Thyroid gland (tissue), 4 donors: ENCODE measurements at regions not wholly inside any gene's neighbourhood (a gene's known extent, or its start where the extent isn't known, plus 50 kb on each side); places are given as distances from the start of the nearest gene placed in this dataset.

Source experiments
- DNase-seq, 2 donors: peaks; one replicate each; pipeline ENCODE4 v3.0.0-alpha.2; 2019
- H3K27ac ChIP-seq, 3 donors: fragments of 200-600 bp; sonication (generic); 1 replicate in 2 of 3; 2 replicates in 1 of 3; pipeline ENCODE4 v1.5.1; 2016 to 2019; ENCODE audit warnings: mild to moderate bottlenecking in 1 of 3, moderate library complexity in 1 of 3
- H3K27me3 ChIP-seq: fragments of 200-600 bp; sonication (generic); one replicate; pipeline ENCODE4 v1.5.1; 2019
- H3K36me3 ChIP-seq, 2 donors: fragments of 200-600 bp; sonication (generic); one replicate each; pipeline ENCODE4 v1.5.1; 2016 to 2019
- H3K4me1 ChIP-seq, 2 donors: fragments of 200-600 bp; sonication (generic); one replicate each; pipeline ENCODE4 v1.5.1; 2017 to 2019
- H3K4me3 ChIP-seq, 3 donors: fragments of 200-600 bp; sonication (generic); replicated peaks in 1 of 3; 1 replicate in 2 of 3; 2 replicates in 1 of 3; pipeline ENCODE4 v1.5.1; 2016; ENCODE audit warnings: mild to moderate bottlenecking in 1 of 3
- H3K9me3 ChIP-seq: fragments of 200-600 bp; sonication (generic); one replicate; pipeline ENCODE4 v1.5.1; 2017
- CTCF ChIP-seq, 6 experiments: fragments of 200-600 bp in 3 of 6; fragments of 450-650 bp in 3 of 6; sonication (generic) in 3 of 6; IDR thresholded peaks; one replicate each; pipeline ENCODE4 v1.5.1; 2016 to 2019; ENCODE audit warnings: antibody characterized with exemption in 6 of 6, mild to moderate bottlenecking in 2 of 6, inconsistent platforms in 1 of 6, moderate library complexity in 1 of 6
- POLR2A ChIP-seq, 2 donors: fragments of 450-650 bp; IDR thresholded peaks; one replicate each; pipeline ENCODE4 v1.6.1; 2017; ENCODE audit warnings: antibody characterized with exemption in 2 of 2, mild to moderate bottlenecking in 2 of 2, moderate library complexity in 1 of 2
- WGBS, 2 donors: methylation state at CpG; one replicate each; pipeline ENCODE4 v1.1.5; 2017; 5-methylcytosine and 5-hydroxymethylcytosine counted together
- intact Hi-C: fragments of 100-400 bp; cut with DNase I; formaldehyde crosslinking; loops from one replicate; pipeline ENCODE4 v1.15.1; 2023

GRCh38 chr12:67067453-67068203, 201.5 kb upstream of the CAND1 start:
- intact Hi-C loops, result no loop called here
- DNase-seq, result no peak

GRCh38 chr12:67068204-67068731, 200.9 kb upstream of the CAND1 start:
- intact Hi-C loops, result no loop called here
- Histone ChIP-seq H3K27ac (peak overlapping the region in 1 of 3 donors; percentile 81), H3K4me3 (peak overlapping the region in 2 of 3 donors; percentile 53 to 62), H3K36me3 (no peaks in the 10 kb centered on the region), H3K27me3 (no peaks in the 10 kb centered on the region), H3K4me1 (peaks cover 8 to 10% of the 10 kb centered on the region in 2 donors), H3K9me3 (no peaks in the 10 kb centered on the region)
- WGBS, 2 donors, result 1 to 3% methylated on average over 17 to 20 of the region's 20 CpGs
- DNase-seq, result peak in 1 of 2 donors; percentile 15
- TF ChIP-seq CTCF (IDR thresholded peaks at IDR 0.05), result no peak
- TF ChIP-seq POLR2A (IDR thresholded peaks at IDR 0.05), result no peak

More at GRCh38 chr12:67067453-67068203, 201.5 kb upstream of the CAND1 start:
- no peak overlapping the region for H3K27ac ChIP-seq
- TF ChIP-seq POLR2A (IDR thresholded peaks at IDR 0.05) (no peak), CTCF (IDR thresholded peaks at IDR 0.05) (peak in 1 of 6 experiments; percentile 7)
- no peaks in the 10 kb centered on the region for H3K9me3 ChIP-seq
- peaks cover 8 to 10% of the 10 kb centered on the region in 2 donors for H3K4me1 ChIP-seq
- no peaks in the 10 kb centered on the region for H3K27me3 ChIP-seq
- no peaks in the 10 kb centered on the region for H3K36me3 ChIP-seq
- WGBS, 2 donors, result 35 to 38% methylated on average over 12 of the region's 12 CpGs
- peak overlapping the region in 2 of 3 donors; percentile 53 to 62 for H3K4me3 ChIP-seq

GRCh38 chr12:67068761-67069450, 200.3 kb upstream of the CAND1 start:
- H3K27me3 ChIP-seq, result no peaks in the 10 kb centered on the region
- peak; percentile 68 to 69 for DNase-seq
- peaks cover 8 to 10% of the 10 kb centered on the region in 2 donors for H3K4me1 ChIP-seq
- H3K36me3 ChIP-seq, result no peaks in the 10 kb centered on the region
- 0% methylated on average over 22 of the region's 81 CpGs; no CpG with 5 or more reads in 1 of the 2 donors for WGBS, 2 donors
- TF ChIP-seq POLR2A (IDR thresholded peaks at IDR 0.05), result no peak
- TF ChIP-seq CTCF (IDR thresholded peaks at IDR 0.05), result peak in 1 of 6 experiments; percentile 6
- peak overlapping the region; percentile 66 to 81 (median 76) for H3K27ac ChIP-seq
- intact Hi-C loops, result no loop called here
- H3K4me3 ChIP-seq, result peak overlapping the region in 2 of 3 donors; percentile 53 to 62
- no peaks in the 10 kb centered on the region for H3K9me3 ChIP-seq

- intact Hi-C loops, result no loop called here
- peak overlapping the region in 2 of 3 donors; percentile 51 to 53 for H3K4me3 ChIP-seq
- 5% methylated on average over 12 to 16 of the region's 68 CpGs for WGBS, 2 donors
- peak overlapping the region in 2 of 3 donors; percentile 56 to 81 for H3K27ac ChIP-seq
- TF ChIP-seq CTCF (IDR thresholded peaks at IDR 0.05) (peak in 2 of 6 experiments; percentile 17 to 23), POLR2A (IDR thresholded peaks at IDR 0.05) (peak in 1 of 2 donors; percentile 69)
- H3K27me3 ChIP-seq, result no peaks in the 10 kb centered on the region
- H3K9me3 ChIP-seq, result no peaks in the 10 kb centered on the region
- H3K4me1 ChIP-seq, result peaks cover 8 to 10% of the 10 kb centered on the region in 2 donors
- H3K36me3 ChIP-seq, result no peaks in the 10 kb centered on the region
- DNase-seq, result peak; percentile 63 to 64
Measured at GRCh38 chr12:67069451-67070306, 199.5 kb upstream of the CAND1 start.
